Gastroesophageal sphincter (tissue), 3 donors: ENCODE measurements at regions not wholly inside any gene's neighbourhood (a gene's known extent, or its start where the extent isn't known, plus 50 kb on each side); places are given as distances from the start of the nearest gene placed in this dataset.

ENCODE experiments used
- CTCF ChIP-seq, 4 experiments: fragments of 200-600 bp in 2 of 4; fragments of 450-650 bp in 2 of 4; sonication (generic) in 1 of 4; IDR thresholded peaks; one replicate each; pipeline ENCODE4 v1.5.1; 2017 to 2019; ENCODE audit warnings: antibody characterized with exemption in 4 of 4, mild to moderate bottlenecking in 2 of 4, moderate library complexity in 2 of 4
- POLR2A ChIP-seq, 2 donors: fragments of 450-650 bp; IDR thresholded peaks; one replicate each; pipeline ENCODE4 v1.6.1; 2017; ENCODE audit warnings: antibody characterized with exemption in 2 of 2, mild to moderate bottlenecking in 2 of 2, moderate library complexity in 1 of 2
- POLR2AphosphoS5 ChIP-seq: sonication (generic); formaldehyde crosslinking; IDR thresholded peaks from one replicate; pipeline ENCODE4 v1.6.1; 2017; ENCODE audit warnings: antibody characterized with exemption

GRCh38 chr17:70378076-70378475, 208.7 kb downstream of the KCNJ2 start:
- TF ChIP-seq CTCF (IDR thresholded peaks at IDR 0.05), result no peak
- TF ChIP-seq POLR2AphosphoS5, result no peak
- no peak for TF ChIP-seq POLR2A (IDR thresholded peaks at IDR 0.05)
